Hepatocyte (in vitro differentiated cells): ENCODE measurements at regions not wholly inside any gene's neighbourhood (a gene's known extent, or its start where the extent isn't known, plus 50 kb on each side); places are given as distances from the start of the nearest gene placed in this dataset.

Source experiments
- DNase-seq: peaks from one replicate; pipeline ENCODE4 v3.0.0-alpha.2; 2016; ENCODE audit warnings: low spot score
- H2AFZ ChIP-seq: fragments of 200-600 bp; sonication (generic); 2 replicates; pipeline ENCODE4 v1.6.0; 2016; ENCODE audit warnings: antibody characterized with exemption, mild to moderate bottlenecking
- H3K27ac ChIP-seq: fragments of 200-600 bp; sonication (generic); 2 replicates; pipeline ENCODE4 v1.5.1; 2016; ENCODE audit warnings: mild to moderate bottlenecking
- H3K27me3 ChIP-seq: fragments of 200-600 bp; sonication (generic); 2 replicates; pipeline ENCODE4 v1.6.1; 2016
- H3K36me3 ChIP-seq: fragments of 200-600 bp; sonication (generic); replicated peaks from 2 replicates; pipeline ENCODE4 v1.5.1; 2016; ENCODE audit warnings: low read depth; ENCODE audit not compliant: insufficient read depth
- H3K4me1 ChIP-seq: fragments of 200-600 bp; sonication (generic); 2 replicates; pipeline ENCODE4 v1.5.1; 2016; ENCODE audit warnings: mild to moderate bottlenecking, moderate library complexity; ENCODE audit not compliant: insufficient read depth
- H3K4me2 ChIP-seq: fragments of 200-600 bp; sonication (generic); 2 replicates; pipeline ENCODE4 v1.6.0; 2016
- H3K4me3 ChIP-seq: fragments of 200-600 bp; sonication (generic); 2 replicates; pipeline ENCODE4 v1.5.1; 2016; ENCODE audit warnings: mild to moderate bottlenecking
- H3K79me2 ChIP-seq: fragments of 200-600 bp; sonication (generic); 2 replicates; pipeline ENCODE4 v1.6.0; 2017; ENCODE audit warnings: mild to moderate bottlenecking
- H3K9me2 ChIP-seq: fragments of 200-600 bp; sonication (generic); replicated peaks from 2 replicates; pipeline ENCODE4 v1.6.0; 2017; ENCODE audit warnings: mild to moderate bottlenecking; ENCODE audit not compliant: insufficient read depth
- H3K9me3 ChIP-seq: fragments of 200-600 bp; sonication (generic); 2 replicates; pipeline ENCODE4 v1.5.1; 2016; ENCODE audit warnings: low read depth, mild to moderate bottlenecking
- H4K20me1 ChIP-seq: fragments of 200-600 bp; sonication (generic); 2 replicates; pipeline ENCODE4 v1.6.0; 2016; ENCODE audit warnings: mild to moderate bottlenecking; ENCODE audit not compliant: insufficient read depth, poor library complexity, severe bottlenecking
- EZH2 ChIP-seq: fragments of 200-600 bp; sonication (generic); IDR thresholded peaks from 2 replicates; pipeline ENCODE4 v1.6.1; 2016; ENCODE audit warnings: antibody characterized with exemption, mild to moderate bottlenecking, borderline replicate concordance
- EZH2phosphoT487 ChIP-seq: fragments of 200-600 bp; sonication (generic); IDR thresholded peaks from one replicate; pipeline ENCODE4 v1.6.1; 2018; ENCODE audit warnings: antibody characterized with exemption, mild to moderate bottlenecking, low read depth, moderate library complexity; ENCODE audit not compliant: unreplicated experiment, severe bottlenecking
- WGBS: methylation state at CpG from one replicate; pipeline ENCODE4 v1.1.6; 2016; ENCODE audit warnings: low lambda C conversion rate; ENCODE audit errors: missing lambda C conversion rate; 5-methylcytosine and 5-hydroxymethylcytosine counted together
- TF ChIP-seq, protein P1 (sequence below): fragments of 200-600 bp; sonication (generic); IDR thresholded peaks from 2 replicates; pipeline ENCODE4 v1.5.1; 2016; ENCODE audit warnings: antibody characterized with exemption, mild to moderate bottlenecking; ENCODE audit not compliant: poor library complexity

DNA sequence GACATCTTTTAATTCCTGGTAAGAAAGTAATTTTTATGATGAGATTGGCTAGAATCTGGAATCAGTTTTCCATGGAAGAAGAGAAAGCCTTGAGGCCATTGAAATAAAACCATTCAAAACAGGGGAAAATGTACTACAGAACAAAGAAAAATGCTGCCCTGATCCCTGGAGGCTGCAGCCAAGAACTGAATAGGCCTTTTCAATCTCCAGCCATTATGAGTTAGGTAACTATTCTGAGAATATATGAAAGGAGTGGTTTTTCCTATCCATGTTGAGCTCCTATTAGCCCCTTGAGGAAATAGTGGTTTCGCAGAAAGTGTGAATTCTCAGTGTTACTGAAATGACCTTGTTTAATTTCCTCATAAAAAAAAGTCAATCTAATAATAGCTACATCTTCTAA, 408.5 kb upstream of the GRAMD2B start:
- Histone ChIP-seq H3K27ac (no peak overlapping the region), H2AFZ (no peak overlapping the region), H3K4me1 (peaks cover 5% of the 10 kb centered on the region), H4K20me1 (no peaks in the 10 kb centered on the region), H3K9me2 (no peaks in the 10 kb centered on the region), H3K4me3 (no peak overlapping the region), H3K9me3 (no peaks in the 10 kb centered on the region), H3K4me2 (no peak overlapping the region), H3K36me3 (no peaks in the 10 kb centered on the region), H3K27me3 (no peaks in the 10 kb centered on the region), H3K79me2 (no peaks in the 10 kb centered on the region)
- WGBS: 100% methylated on average over 1 of the region's 1 CpG
- no peak for DNase-seq
- TF ChIP-seq EZH2: no peak
- TF ChIP-seq, protein P1, sequence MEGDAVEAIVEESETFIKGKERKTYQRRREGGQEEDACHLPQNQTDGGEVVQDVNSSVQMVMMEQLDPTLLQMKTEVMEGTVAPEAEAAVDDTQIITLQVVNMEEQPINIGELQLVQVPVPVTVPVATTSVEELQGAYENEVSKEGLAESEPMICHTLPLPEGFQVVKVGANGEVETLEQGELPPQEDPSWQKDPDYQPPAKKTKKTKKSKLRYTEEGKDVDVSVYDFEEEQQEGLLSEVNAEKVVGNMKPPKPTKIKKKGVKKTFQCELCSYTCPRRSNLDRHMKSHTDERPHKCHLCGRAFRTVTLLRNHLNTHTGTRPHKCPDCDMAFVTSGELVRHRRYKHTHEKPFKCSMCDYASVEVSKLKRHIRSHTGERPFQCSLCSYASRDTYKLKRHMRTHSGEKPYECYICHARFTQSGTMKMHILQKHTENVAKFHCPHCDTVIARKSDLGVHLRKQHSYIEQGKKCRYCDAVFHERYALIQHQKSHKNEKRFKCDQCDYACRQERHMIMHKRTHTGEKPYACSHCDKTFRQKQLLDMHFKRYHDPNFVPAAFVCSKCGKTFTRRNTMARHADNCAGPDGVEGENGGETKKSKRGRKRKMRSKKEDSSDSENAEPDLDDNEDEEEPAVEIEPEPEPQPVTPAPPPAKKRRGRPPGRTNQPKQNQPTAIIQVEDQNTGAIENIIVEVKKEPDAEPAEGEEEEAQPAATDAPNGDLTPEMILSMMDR: no peak
- TF ChIP-seq EZH2phosphoT487: no peak

DNA sequence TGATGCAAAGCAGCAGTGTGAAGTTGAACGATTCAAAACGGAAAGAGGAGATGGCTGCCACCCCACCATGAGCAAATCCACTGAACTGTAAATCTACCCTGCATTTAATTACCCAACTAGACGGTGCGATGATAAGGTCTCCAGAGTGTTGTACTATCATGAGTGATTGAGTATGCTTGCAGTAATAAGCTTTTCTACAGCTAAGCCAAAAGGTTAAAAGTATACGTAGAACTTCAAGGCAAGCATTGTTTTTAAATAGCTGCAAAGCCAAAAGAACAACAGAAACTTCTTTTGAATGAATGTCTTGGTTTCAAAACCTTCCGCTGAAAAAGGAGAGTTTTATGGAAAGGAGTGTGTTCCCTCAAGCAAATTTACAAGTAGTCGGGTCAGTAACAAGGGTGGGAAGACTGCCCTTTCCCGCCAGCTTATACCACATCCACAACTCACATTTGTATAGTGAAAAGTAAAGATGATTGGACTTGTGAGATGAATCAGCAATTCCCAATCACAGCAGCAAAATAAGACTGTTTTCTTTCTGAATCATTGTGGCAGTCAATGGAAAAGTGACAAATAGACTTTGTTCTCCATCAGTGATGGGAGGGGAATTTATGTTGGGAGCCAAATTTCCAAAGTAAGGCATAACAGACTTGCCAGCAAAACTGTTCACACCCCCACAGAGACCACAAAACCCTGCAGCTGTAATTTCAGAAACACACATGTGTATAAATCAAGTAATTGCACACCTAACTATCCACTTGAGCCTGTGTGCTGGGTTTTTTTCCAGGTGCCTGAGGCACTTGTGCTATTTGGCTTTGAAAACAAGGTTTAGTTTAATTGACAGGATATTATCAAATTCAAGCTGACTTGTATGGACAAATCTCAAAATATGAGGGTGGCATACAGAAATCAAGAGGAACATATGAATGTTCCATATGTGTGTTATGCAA, 407.7 kb upstream of the GRAMD2B start:
- WGBS: 38% methylated on average over 8 of the region's 8 CpGs

DNA sequence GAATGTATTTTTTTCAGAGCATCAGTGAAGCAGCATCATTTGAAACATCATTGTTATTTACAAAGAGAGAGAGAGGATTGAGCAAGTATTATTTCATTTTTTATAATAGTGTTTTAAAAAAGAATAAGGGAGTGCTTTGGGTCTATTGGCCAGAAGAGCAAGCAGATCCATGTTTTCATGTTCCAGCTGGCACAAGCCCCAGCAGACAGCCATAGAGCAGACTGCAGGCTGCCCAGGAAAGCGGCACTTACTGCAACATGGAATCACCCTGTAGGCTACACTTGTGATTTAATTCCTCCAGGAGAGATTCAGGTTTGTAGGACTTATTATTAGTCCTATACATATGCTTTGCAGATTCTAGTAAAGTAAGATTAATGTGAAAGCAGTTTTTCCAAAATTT, 407.0 kb upstream of the GRAMD2B start:
- H2AFZ ChIP-seq: no peak overlapping the region
- TF ChIP-seq EZH2phosphoT487 (no peak), EZH2 (no peak)
- TF ChIP-seq, protein P1: no peak
- H3K4me2 ChIP-seq: no peak overlapping the region
- no peaks in the 10 kb centered on the region for H3K9me2 ChIP-seq
- no peaks in the 10 kb centered on the region for H4K20me1 ChIP-seq
- no peaks in the 10 kb centered on the region for H3K9me3 ChIP-seq
- 85% methylated on average over 1 of the region's 1 CpG for WGBS
- H3K4me3 ChIP-seq: no peak overlapping the region
- no peaks in the 10 kb centered on the region for H3K79me2 ChIP-seq
- H3K27ac ChIP-seq: no peak overlapping the region
- H3K4me1 ChIP-seq: peaks cover 5% of the 10 kb centered on the region
- H3K27me3 ChIP-seq: no peaks in the 10 kb centered on the region
- DNase-seq: no peak
- no peaks in the 10 kb centered on the region for H3K36me3 ChIP-seq

More for the DNA sequence above, 407.7 kb upstream of the GRAMD2B start:
- DNase-seq: no peak
- Histone ChIP-seq H3K27me3 (no peaks in the 10 kb centered on the region), H4K20me1 (no peaks in the 10 kb centered on the region), H3K9me2 (no peaks in the 10 kb centered on the region), H3K79me2 (no peaks in the 10 kb centered on the region), H3K4me1 (peaks cover 5% of the 10 kb centered on the region), H3K4me3 (no peak overlapping the region), H2AFZ (no peak overlapping the region), H3K4me2 (peak overlapping the region; percentile 4), H3K36me3 (no peaks in the 10 kb centered on the region), H3K9me3 (no peaks in the 10 kb centered on the region), H3K27ac (no peak overlapping the region)
- TF ChIP-seq EZH2phosphoT487: no peak
- TF ChIP-seq, protein P1: no peak
